Neural cell (in vitro differentiated cells): ENCODE measurements at regions not wholly inside any gene's neighbourhood (a gene's known extent, or its start where the extent isn't known, plus 50 kb on each side); places are given as distances from the start of the nearest gene placed in this dataset.

Experiments
- H2AFZ ChIP-seq: fragments of 200-600, 300-800 bp; sonication (generic), shearing (Covaris generic); 2 replicates; pipeline ENCODE4 v1.6.0; 2014; ENCODE audit warnings: low read depth, mild to moderate bottlenecking, antibody characterized with exemption, low read length, moderate library complexity
- H3F3A ChIP-seq: fragments of 200-600 bp; shearing (Covaris generic); 2 replicates; pipeline ENCODE4 v1.6.1; 2016; ENCODE audit warnings: mild to moderate bottlenecking, moderate library complexity, mixed read lengths, antibody characterized with exemption, low read length; ENCODE audit not compliant: insufficient read depth, poor library complexity, severe bottlenecking
- H3K27ac ChIP-seq: fragments of 200-600, 300-800 bp; sonication (generic), shearing (Covaris generic); 2 replicates; pipeline ENCODE4 v1.5.1; 2014; ENCODE audit warnings: mild to moderate bottlenecking, low read length, moderate library complexity
- H3K27me3 ChIP-seq: fragments of 300-800, 200-600 bp; sonication (generic), shearing (Covaris generic); 2 replicates; pipeline ENCODE4 v1.6.0; 2014; ENCODE audit warnings: mild to moderate bottlenecking, low read depth, low read length, moderate library complexity; ENCODE audit not compliant: insufficient read depth
- H3K36me3 ChIP-seq: fragments of 300-800, 200-600 bp; sonication (generic), shearing (Covaris generic); 2 replicates; pipeline ENCODE4 v1.5.1; 2014; ENCODE audit warnings: mild to moderate bottlenecking, antibody characterized with exemption, low read length, moderate library complexity; ENCODE audit not compliant: insufficient read depth
- H3K4me2 ChIP-seq: fragments of 300-800, 200-600 bp; sonication (generic), shearing (Covaris generic); 2 replicates; pipeline ENCODE4 v1.6.0; 2014; ENCODE audit warnings: mild to moderate bottlenecking, low read length
- H3K4me3 ChIP-seq: fragments of 300-800, 200-600 bp; sonication (generic), shearing (Covaris generic); 2 replicates; pipeline ENCODE4 v1.5.1; 2014; ENCODE audit warnings: mild to moderate bottlenecking, low read length, moderate library complexity
- H3K79me2 ChIP-seq: fragments of 200-600 bp; shearing (Covaris generic); replicated peaks from 2 replicates; pipeline ENCODE4 v1.6.0; 2014; ENCODE audit warnings: mild to moderate bottlenecking, low read length, moderate library complexity; ENCODE audit not compliant: insufficient read depth
- H3K9ac ChIP-seq: fragments of 300-800, 200-600 bp; sonication (generic), shearing (Covaris generic); 2 replicates; pipeline ENCODE4 v1.6.1; 2016; ENCODE audit warnings: mild to moderate bottlenecking, low read length, mixed read lengths
- H3K9me2 ChIP-seq: fragments of 200-600 bp; shearing (Covaris generic); 2 replicates; pipeline ENCODE4 v1.6.1; 2016; ENCODE audit warnings: mild to moderate bottlenecking, low read length, mixed read lengths; ENCODE audit not compliant: insufficient read depth
- H3K9me3 ChIP-seq: fragments of 200-600, 300-800 bp; sonication (generic), shearing (Covaris generic); 2 replicates; pipeline ENCODE4 v1.6.1; 2016; ENCODE audit warnings: mild to moderate bottlenecking, mixed run types, low read length, moderate library complexity, mixed read lengths
- H4K20me1 ChIP-seq: fragments of 200-600 bp; shearing (Covaris generic); 2 replicates; pipeline ENCODE4 v1.6.1; 2016; ENCODE audit warnings: mild to moderate bottlenecking, mixed run types; ENCODE audit not compliant: insufficient read depth
- CTCF ChIP-seq: fragments of 450-650 bp; IDR thresholded peaks from 2 replicates; pipeline ENCODE4 v1.5.1; 2014; ENCODE audit warnings: antibody characterized with exemption, mild to moderate bottlenecking, moderate library complexity; ENCODE audit not compliant: poor library complexity, severe bottlenecking
- EP300 ChIP-seq: fragments of 450-650 bp; conservative IDR thresholded peaks from 2 replicates; pipeline ENCODE4 v1.6.1; 2014; ENCODE audit warnings: antibody characterized with exemption, mild to moderate bottlenecking, moderate library complexity; ENCODE audit not compliant: poor library complexity, severe bottlenecking
- EZH2 ChIP-seq: fragments of 200-600, 300-800 bp; shearing (Covaris generic), sonication (generic); IDR thresholded peaks from 2 replicates; pipeline ENCODE4 v1.6.1; 2014; ENCODE audit warnings: antibody characterized with exemption, low read length, borderline replicate concordance, mild to moderate bottlenecking; ENCODE audit not compliant: insufficient read depth, poor library complexity, severe bottlenecking
- MXI1 ChIP-seq: fragments of 450-650 bp; conservative IDR thresholded peaks from 2 replicates; pipeline ENCODE4 v1.6.1; 2014; ENCODE audit warnings: antibody characterized with exemption, mild to moderate bottlenecking; ENCODE audit not compliant: poor library complexity, severe bottlenecking
- POLR2AphosphoS5 ChIP-seq: IDR thresholded peaks from 2 replicates; pipeline ENCODE4 v1.6.1; 2012
- RAD21 ChIP-seq: fragments of 450-650 bp; conservative IDR thresholded peaks from 2 replicates; pipeline ENCODE4 v1.6.1; 2014; ENCODE audit warnings: antibody characterized with exemption, mild to moderate bottlenecking, moderate library complexity
- REST ChIP-seq: IDR thresholded peaks from 2 replicates; pipeline ENCODE4 v1.6.1; 2012; ENCODE audit warnings: borderline replicate concordance
- SMC3 ChIP-seq: fragments of 450-650 bp; conservative IDR thresholded peaks from 2 replicates; pipeline ENCODE4 v1.6.1; 2014; ENCODE audit warnings: antibody characterized with exemption, mild to moderate bottlenecking, moderate library complexity; ENCODE audit not compliant: poor library complexity
- TAF1 ChIP-seq: IDR thresholded peaks from 2 replicates; pipeline ENCODE4 v1.6.1; 2012; ENCODE audit warnings: low read depth

GRCh38 chr16:31712064-31712540, 161.5 kb upstream of the ZNF267 start:
- Histone ChIP-seq H3K79me2 (peaks cover 23% of the 10 kb centered on the region), H3K9me3 (no peaks in the 10 kb centered on the region), H3K36me3 (peaks cover 4% of the 10 kb centered on the region), H2AFZ (no peak overlapping the region), H4K20me1 (no peaks in the 10 kb centered on the region), H3K27ac (no peak overlapping the region), H3K4me3 (no peak overlapping the region), H3K4me2 (no peak overlapping the region), H3K9ac (no peak overlapping the region), H3F3A (no peaks in the 10 kb centered on the region), H3K9me2 (no peaks in the 10 kb centered on the region), H3K27me3 (no peaks in the 10 kb centered on the region)
- TF ChIP-seq MXI1 (no peak), TAF1 (no peak), SMC3 (no peak), EP300 (no peak), RAD21 (no peak), POLR2AphosphoS5 (no peak), CTCF (no peak), EZH2 (no peak), REST (no peak)

GRCh38 chr16:31713071-31713944, 160.3 kb upstream of the ZNF267 start:
- Histone ChIP-seq H3K9me2 (no peaks in the 10 kb centered on the region), H3F3A (no peaks in the 10 kb centered on the region), H3K27ac (peak overlapping the region; percentile 89), H3K4me2 (peak overlapping the region; percentile 34), H3K36me3 (peaks cover 4% of the 10 kb centered on the region), H3K9me3 (no peaks in the 10 kb centered on the region), H2AFZ (peak overlapping the region; percentile 77), H3K9ac (peak overlapping the region; percentile 90), H3K79me2 (peaks cover 31% of the 10 kb centered on the region), H4K20me1 (no peaks in the 10 kb centered on the region), H3K4me3 (peak overlapping the region; percentile 94), H3K27me3 (no peaks in the 10 kb centered on the region)
- TF ChIP-seq MXI1 (peak; percentile 52), REST (peak; percentile 93), EP300 (no peak), EZH2 (no peak), CTCF (no peak), POLR2AphosphoS5 (peak; percentile 93), SMC3 (peak; percentile 38), TAF1 (peak; percentile 96), RAD21 (no peak)
